Testis (tissue), 2 donors: ENCODE measurements at regions not wholly inside any gene's neighbourhood (a gene's known extent, or its start where the extent isn't known, plus 50 kb on each side); places are given as distances from the start of the nearest gene placed in this dataset.
"Not testable (repeated sequence)": the region's sequence is repeated elsewhere in the genome, so short reads cannot be mapped to it uniquely, and the experiment has no call there.

Experiments
- CTCF ChIP-seq, 3 experiments: fragments of 450-650 bp in 2 of 3; fragments of 200-600 bp in 1 of 3; sonication (generic) in 1 of 3; IDR thresholded peaks; one replicate each; pipeline ENCODE4 v1.5.1; 2016 to 2019; ENCODE audit warnings: antibody characterized with exemption in 3 of 3, mild to moderate bottlenecking in 2 of 3, moderate library complexity in 1 of 3
- POLR2A ChIP-seq: fragments of 450-650 bp; IDR thresholded peaks from one replicate; pipeline ENCODE4 v1.6.1; 2017; ENCODE audit warnings: antibody characterized with exemption, mild to moderate bottlenecking, moderate library complexity

- not testable (repeated sequence) for TF ChIP-seq CTCF (IDR thresholded peaks at IDR 0.05); POLR2A
Observed at GRCh38 chr7:32729335-32729675, 162.3 kb downstream of the KBTBD2 start.
